ENCODE measurements at regions not wholly inside any gene's neighbourhood (a gene's known extent, or its start where the extent isn't known, plus 50 kb on each side); places are given as distances from the start of the nearest gene placed in this dataset.

- no peak for TF ChIP-seq GATA3 (IDR thresholded peaks at IDR 0.05; ENCODE audit: low read depth, low read length)
- TF ChIP-seq GATA2 (IDR thresholded peaks at IDR 0.05; ENCODE audit: low read depth, low read length) = no peak
Observed at GRCh38 chr9:11646831-11647230, 1034.0 kb upstream of the PTPRD start.
